Nephron progenitor cell (in vitro differentiated cells): ENCODE measurements at regions not wholly inside any gene's neighbourhood (a gene's known extent, or its start where the extent isn't known, plus 50 kb on each side); places are given as distances from the start of the nearest gene placed in this dataset.
A peak's percentile ranks its signal among the peaks of the same experiment; 100 is the strongest.
"Not testable (repeated sequence)": the region's sequence is repeated elsewhere in the genome, so short reads cannot be mapped to it uniquely, and the experiment has no call there.

Source experiments
- DNase-seq: peaks from one replicate; pipeline ENCODE4 v3.0.0; 2021
- H3K27ac Mint-ChIP-seq: 2 replicates; pipeline ENCODE4 v1.8.0; 2021; ENCODE audit warnings: mild to moderate bottlenecking, moderate library complexity, mixed read lengths
- H3K27me3 Mint-ChIP-seq: 2 replicates; pipeline ENCODE4 v1.8.0; 2021; ENCODE audit warnings: mild to moderate bottlenecking, low read depth, mixed read lengths; ENCODE audit not compliant: poor library complexity
- H3K36me3 Mint-ChIP-seq: 2 replicates; pipeline ENCODE4 v1.8.0; 2021; ENCODE audit warnings: low read depth, mixed read lengths
- H3K4me1 Mint-ChIP-seq: 2 replicates; pipeline ENCODE4 v1.8.0; 2021; ENCODE audit warnings: mixed read lengths
- H3K4me3 Mint-ChIP-seq: 2 replicates; pipeline ENCODE4 v1.8.0; 2021; ENCODE audit warnings: mild to moderate bottlenecking, moderate library complexity, mixed read lengths
- H3K9me3 Mint-ChIP-seq: 2 replicates; pipeline ENCODE4 v1.8.0; 2021; ENCODE audit warnings: mild to moderate bottlenecking, moderate library complexity, mixed read lengths
- CTCF ChIP-seq: fragments of 200-600 bp; sonication (generic); IDR thresholded peaks from 2 replicates; pipeline ENCODE4 v1.5.0; 2021; ENCODE audit warnings: antibody characterized with exemption

- DNase-seq = no peak
- Mint-ChIP-seq H3K27me3 (peaks cover 10% of the 10 kb centered on the region), H3K9me3 (peaks cover 68% of the 10 kb centered on the region), H3K36me3 (peaks cover 30% of the 10 kb centered on the region), H3K27ac (no peak overlapping the region), H3K4me1 (peaks cover 10% of the 10 kb centered on the region), H3K4me3 (no peak overlapping the region)
- TF ChIP-seq CTCF = no peak
These were observed 199.1 kb upstream of the ARL4C start for GRCh38 chr2:234695981-234696380.

GRCh38 chr2:234694244-234695013 is 197.5 kb upstream of the ARL4C start:
- Mint-ChIP-seq H3K4me1 (peaks cover 22% of the 10 kb centered on the region), H3K9me3 (peaks cover 61% of the 10 kb centered on the region), H3K27me3 (peaks cover 10% of the 10 kb centered on the region), H3K4me3 (no peak overlapping the region), H3K27ac (peak overlapping the region; percentile 12), H3K36me3 (peaks cover 30% of the 10 kb centered on the region)
- no peak for DNase-seq
- no peak for TF ChIP-seq CTCF

- peaks cover 29% of the 10 kb centered on the region for H3K4me1 Mint-ChIP-seq
- not testable (repeated sequence) for H3K27ac Mint-ChIP-seq, H3K4me3 Mint-ChIP-seq, DNase-seq
- H3K9me3 Mint-ChIP-seq = peaks cover 54% of the 10 kb centered on the region
- H3K36me3 Mint-ChIP-seq = peaks cover 30% of the 10 kb centered on the region
- H3K27me3 Mint-ChIP-seq = peaks cover 10% of the 10 kb centered on the region
These were observed 196.9 kb upstream of the ARL4C start for GRCh38 chr2:234693681-234694190.

GRCh38 chr2:234693191-234693590 is 196.3 kb upstream of the ARL4C start:
- DNase-seq, H3K27ac Mint-ChIP-seq, H3K4me3 Mint-ChIP-seq: not testable (repeated sequence)
- Mint-ChIP-seq H3K9me3 (peaks cover 48% of the 10 kb centered on the region), H3K36me3 (peaks cover 30% of the 10 kb centered on the region), H3K27me3 (peaks cover 10% of the 10 kb centered on the region), H3K4me1 (peaks cover 29% of the 10 kb centered on the region)

GRCh38 chr2:234691968-234692955 is 195.4 kb upstream of the ARL4C start:
- H3K27ac Mint-ChIP-seq = peak overlapping the region; percentile 52
- no peak for DNase-seq
- H3K4me3 Mint-ChIP-seq = no peak overlapping the region
- peaks cover 10% of the 10 kb centered on the region for H3K27me3 Mint-ChIP-seq
- H3K4me1 Mint-ChIP-seq = peaks cover 29% of the 10 kb centered on the region
- peaks cover 39% of the 10 kb centered on the region for H3K9me3 Mint-ChIP-seq
- TF ChIP-seq CTCF = no peak
- H3K36me3 Mint-ChIP-seq = peaks cover 24% of the 10 kb centered on the region

- Mint-ChIP-seq H3K9me3 (peaks cover 28% of the 10 kb centered on the region), H3K4me1 (peaks cover 39% of the 10 kb centered on the region), H3K36me3 (peaks cover 18% of the 10 kb centered on the region), H3K27me3 (peaks cover 8% of the 10 kb centered on the region), H3K27ac (no peak overlapping the region), H3K4me3 (no peak overlapping the region)
- TF ChIP-seq CTCF = no peak
- no peak for DNase-seq
These were observed 194.3 kb upstream of the ARL4C start for GRCh38 chr2:234691214-234691575.
